HepG2 (cell line): ENCODE measurements at regions not wholly inside any gene's neighbourhood (a gene's known extent, or its start where the extent isn't known, plus 50 kb on each side); places are given as distances from the start of the nearest gene placed in this dataset.

ENCODE experiments used
- ATAC-seq: fragments of 200-7000 bp; cut with Tn5 transposase; 3 replicates; pipeline ENCODE4 v1.9.1; 2020; ENCODE audit warnings: mild to moderate bottlenecking, moderate library complexity
- BruUV-seq: library from RNA; stranded (reverse); fragments of 400-500 nt; replicated peaks from 2 replicates; lab custom pipeline; 2021; lab: Mats Ljungman, UMichigan
- CTCF ChIA-PET: fragments of 300-600 bp; formaldehyde crosslinking; extraction: SDS; loops from one replicate; lab custom pipeline; 2021; ENCODE audit warnings: low total read pairs, inconsistent platforms, low intra/inter-chr PET ratio; lab: Yijun Ruan, JAX
- POLR2A ChIA-PET: fragments of 350-600 bp; sonication (Branson Sonifier 250); formaldehyde crosslinking; loops from one replicate; lab custom pipeline; 2020; ENCODE audit warnings: antibody characterized with exemption, inconsistent platforms; lab: Yijun Ruan, JAX
- DNase-seq: peaks from one replicate; pipeline ENCODE4 v3.0.0-alpha.2; 2015; ENCODE audit warnings: low spot score
- FAIRE-seq: peaks from 3 replicates; lab custom pipeline; 2011; peaks lifted over from hg19 to GRCh38; lab: Jason Lieb, UNC
- H2AFZ ChIP-seq: one replicate; pipeline ENCODE4 v1.6.1; 2011; ENCODE audit warnings: low read length, inconsistent platforms
- H3K27ac ChIP-seq: fragments of 300-600 bp; 3 replicates; pipeline ENCODE4 v1.8.0; 2011; ENCODE audit warnings: mixed run types, mild to moderate bottlenecking, mixed read lengths, low read length, inconsistent platforms; ENCODE audit not compliant: insufficient read depth; ENCODE audit errors: extremely low read length
- H3K27me3 ChIP-seq, 2 experiments: fragments of 200-600 bp in 1 of 2; 2 replicates in 1 of 2; 3 replicates in 1 of 2; pipeline versions ENCODE4 v1.6.0 to v1.8.0; 2011; ENCODE audit warnings: low read length in 2 of 2, mild to moderate bottlenecking in 2 of 2, moderate library complexity in 2 of 2, inconsistent platforms in 1 of 2; ENCODE audit not compliant: insufficient read depth in 2 of 2, control insufficient read depth in 1 of 2
- H3K36me3 ChIP-seq, 2 experiments: fragments of 200-600 bp in 1 of 2; replicated peaks in 1 of 2; 2 replicates in 1 of 2; 3 replicates in 1 of 2; pipeline versions ENCODE4 v1.5.1 to v1.8.0; 2011; ENCODE audit warnings: low read length in 2 of 2, inconsistent platforms in 1 of 2; ENCODE audit not compliant: insufficient read depth in 2 of 2, control insufficient read depth in 1 of 2
- H3K4me1 ChIP-seq: 2 replicates; pipeline ENCODE4 v1.5.1; 2012; ENCODE audit warnings: low read length, inconsistent platforms; ENCODE audit not compliant: insufficient read depth
- H3K4me2 ChIP-seq: 2 replicates; pipeline ENCODE4 v1.6.0; 2011; ENCODE audit warnings: low read depth, low read length, inconsistent platforms
- H3K4me3 ChIP-seq, 3 experiments: fragments of 200-600 bp in 1 of 3; sonication (generic), shearing (Covaris generic) in 1 of 3; replicated peaks in 1 of 3; 2 replicates each; pipeline ENCODE4 v1.5.1; 2011 to 2016; ENCODE audit warnings: low read length in 3 of 3, inconsistent platforms in 2 of 3, low read depth in 2 of 3, mild to moderate bottlenecking in 2 of 3, control low read depth in 1 of 3, mixed read lengths in 1 of 3; ENCODE audit not compliant: insufficient read depth in 1 of 3
- H3K79me2 ChIP-seq: one replicate; pipeline ENCODE4 v1.6.1; 2011; ENCODE audit warnings: low read length, inconsistent platforms; ENCODE audit not compliant: insufficient read depth
- H3K9ac ChIP-seq: 2 replicates; pipeline ENCODE4 v1.6.0; 2011; ENCODE audit warnings: mild to moderate bottlenecking, low read depth, low read length, inconsistent platforms; ENCODE audit not compliant: insufficient read depth
- H3K9me3 ChIP-seq: 2 replicates; pipeline ENCODE4 v1.5.1; 2012; ENCODE audit warnings: mild to moderate bottlenecking, low read length
- H4K20me1 ChIP-seq: 2 replicates; pipeline ENCODE4 v1.6.0; 2011; ENCODE audit warnings: inconsistent platforms, mild to moderate bottlenecking, low read length, moderate library complexity; ENCODE audit not compliant: insufficient read depth
- DDIT3 ChIP-seq: sonication (generic); formaldehyde crosslinking; IDR thresholded peaks from 2 replicates; pipeline ENCODE4 v1.4.0; 2020; ENCODE audit warnings: mild to moderate bottlenecking, missing genetic modification reagents
- HNRNPUL1 ChIP-seq: fragments of 200-400 bp; formaldehyde crosslinking; IDR thresholded peaks from 2 replicates; pipeline ENCODE4 v1.6.1; 2017; ENCODE audit warnings: low read depth, mild to moderate bottlenecking, low read length, moderate library complexity
- MED1 ChIP-seq: sonication (generic); formaldehyde crosslinking; IDR thresholded peaks from 2 replicates; pipeline ENCODE4 v1.4.0; 2020; ENCODE audit warnings: missing genetic modification reagents
- NAIF1 ChIP-seq: sonication (generic); formaldehyde crosslinking; IDR thresholded peaks from 2 replicates; pipeline ENCODE4 v1.5.0; 2020; ENCODE audit warnings: mild to moderate bottlenecking, missing genetic modification reagents, borderline replicate concordance
- PCBP1 ChIP-seq: fragments of 200-400 bp; formaldehyde crosslinking; IDR thresholded peaks from 2 replicates; pipeline ENCODE4 v1.6.1; 2017; ENCODE audit warnings: mild to moderate bottlenecking, low read depth, low read length, borderline replicate concordance
- PHF21A ChIP-seq: sonication (generic); formaldehyde crosslinking; IDR thresholded peaks from 2 replicates; pipeline ENCODE4 v1.5.0; 2020; ENCODE audit warnings: mild to moderate bottlenecking, missing genetic modification reagents
- PHF8 ChIP-seq: sonication (generic); formaldehyde crosslinking; IDR thresholded peaks from 2 replicates; pipeline ENCODE4 v1.5.0; 2020; ENCODE audit warnings: missing genetic modification reagents
- SALL2 ChIP-seq: sonication (generic); formaldehyde crosslinking; IDR thresholded peaks from 2 replicates; pipeline ENCODE4 v1.8.1; 2023; ENCODE audit warnings: mild to moderate bottlenecking, missing genetic modification reagents, inconsistent platforms
- TGIF2 ChIP-seq: IDR thresholded peaks from 2 replicates; pipeline ENCODE4 v1.6.1; 2016; ENCODE audit warnings: control low read depth, missing compliant biosample characterization
- ZBTB8A ChIP-seq: sonication (generic); formaldehyde crosslinking; IDR thresholded peaks from 2 replicates; pipeline ENCODE4 v1.4.0; 2020; ENCODE audit warnings: mild to moderate bottlenecking, low read depth, missing genetic modification reagents, borderline replicate concordance
- ZNF335 ChIP-seq: sonication (generic); formaldehyde crosslinking; IDR thresholded peaks from 2 replicates; pipeline ENCODE4 v1.4.0; 2020; ENCODE audit warnings: missing genetic modification reagents
- ZNF598 ChIP-seq: sonication (generic); formaldehyde crosslinking; IDR thresholded peaks from 2 replicates; pipeline ENCODE4 v1.5.1; 2020; ENCODE audit warnings: mild to moderate bottlenecking, missing genetic modification reagents, borderline replicate concordance
- ZNF687 ChIP-seq: sonication (generic); formaldehyde crosslinking; IDR thresholded peaks from 2 replicates; pipeline ENCODE4 v1.5.1; 2020; ENCODE audit warnings: mild to moderate bottlenecking, missing genetic modification reagents, moderate library complexity
- ZNF772 ChIP-seq: sonication (generic); formaldehyde crosslinking; IDR thresholded peaks from 2 replicates; pipeline ENCODE4 v1.5.0; 2020; ENCODE audit warnings: mild to moderate bottlenecking, missing genetic modification reagents
- ZSCAN12 ChIP-seq: sonication (generic); formaldehyde crosslinking; IDR thresholded peaks from 2 replicates; pipeline ENCODE4 v1.9.0; 2021; ENCODE audit warnings: mild to moderate bottlenecking, missing genetic modification reagents
- WGBS: methylation state at CpG from one replicate; pipeline ENCODE4 v1.1.6; 2017; ENCODE audit warnings: low lambda C conversion rate; 5-methylcytosine and 5-hydroxymethylcytosine counted together
- in situ Hi-C: cut with HindIII; loops from 2 replicates; pipeline ENCODE4 v1.10.0; 2017; ENCODE audit warnings: low pct_unique_long_range_greater_than_20kb; ENCODE audit not compliant: extremely low pct_ligation_motif_present
- intact Hi-C: fragments of 100-400 bp; cut with micrococcal nuclease; formaldehyde crosslinking; loops from one replicate; pipeline ENCODE4 v1.10.0; 2022; ENCODE audit not compliant: unreplicated experiment

GRCh38 chr13:54165581-54166215 lies 1137.1 kb downstream of the OLFM4 start:
- no peak overlapping the region for H2AFZ ChIP-seq
- FAIRE-seq (no peak), ATAC-seq (no peak), DNase-seq (no peak)
- H4K20me1 ChIP-seq, result no peaks in the 10 kb centered on the region
- H3K4me1 ChIP-seq, result no peaks in the 10 kb centered on the region
- in situ Hi-C loops (no loop called here), intact Hi-C loops (no loop called here)
- H3K4me2 ChIP-seq, result no peak overlapping the region
- H3K9me3 ChIP-seq, result peaks cover 48% of the 10 kb centered on the region
- H3K27ac ChIP-seq, result no peak overlapping the region
- H3K9ac ChIP-seq, result no peak overlapping the region
- no peak overlapping the region for H3K4me3 ChIP-seq
- CTCF ChIA-PET, result no interaction called here
- H3K27me3 ChIP-seq, result no peaks in the 10 kb centered on the region
- 1% methylated on average over 7 of the region's 7 CpGs for WGBS
- H3K36me3 ChIP-seq, result no peaks in the 10 kb centered on the region
- TF ChIP-seq ZBTB8A (no peak), MED1 (CRISPR knock-in tag) (no peak), NAIF1 (CRISPR knock-in tag) (no peak), DDIT3 (CRISPR knock-in tag) (no peak), PHF21A (CRISPR knock-in tag) (no peak)
- H3K79me2 ChIP-seq, result no peaks in the 10 kb centered on the region
- POLR2A ChIA-PET, result no interaction called here
- no TSS peak for BruUV-seq

- Histone ChIP-seq H3K4me3 (no peak overlapping the region), H2AFZ (no peak overlapping the region), H3K4me1 (no peaks in the 10 kb centered on the region), H3K9me3 (peaks cover 42% of the 10 kb centered on the region), H3K36me3 (no peaks in the 10 kb centered on the region), H3K9ac (no peak overlapping the region), H4K20me1 (no peaks in the 10 kb centered on the region), H3K27me3 (no peaks in the 10 kb centered on the region)
- no peak for DNase-seq
- BruUV-seq, result no TSS peak
- TF ChIP-seq ZSCAN12 (no peak), PCBP1 (no peak), ZNF687 (no peak), SALL2 (CRISPR knock-in tag) (no peak), PHF8 (CRISPR knock-in tag) (no peak), ZNF772 (no peak), ZNF335 (CRISPR knock-in tag) (no peak), ZNF598 (no peak), TGIF2 (CRISPR knock-in tag) (no peak), HNRNPUL1 (no peak)
- TF ChIP-seq, all 625 proteins: peak for 0
- POLR2A ChIA-PET, result no interaction called here
- in situ Hi-C loops, result no loop called here
- FAIRE-seq, result no peak
- CTCF ChIA-PET, result no interaction called here
- intact Hi-C loops, result no loop called here
- no peak for ATAC-seq
- H3K79me2 ChIP-seq, result no peaks in the 10 kb centered on the region
- H3K4me2 ChIP-seq, result no peak overlapping the region
- no peak overlapping the region for H3K27ac ChIP-seq
Observed at GRCh38 chr13:54173996-54174395, 1145.4 kb downstream of the OLFM4 start.
